A673 (cell line): ENCODE measurements at regions not wholly inside any gene's neighbourhood (a gene's known extent, or its start where the extent isn't known, plus 50 kb on each side); places are given as distances from the start of the nearest gene placed in this dataset.

Source experiments
- BruUV-seq: library from RNA; stranded (reverse); fragments of 400-500 nt; replicated peaks from 2 replicates; lab custom pipeline; 2021; lab: Mats Ljungman, UMichigan
- CTCF ChIA-PET: fragments of 300-600 bp; sonication (Branson Sonifier 250); formaldehyde crosslinking; loops from one replicate; lab custom pipeline; 2022; ENCODE audit warnings: antibody characterized with exemption; lab: Charles Lee
- POLR2A ChIA-PET: fragments of 300-600 bp; sonication (Branson Sonifier 250); formaldehyde crosslinking; loops from one replicate; lab custom pipeline; 2022; ENCODE audit warnings: antibody characterized with exemption; ENCODE audit not compliant: low non-redundant PET; lab: Charles Lee
- DNase-seq: peaks from one replicate; pipeline ENCODE4 v3.0.0-alpha.2; 2015; ENCODE audit warnings: low spot score
- H3K27ac ChIP-seq: fragments of 200-600 bp; sonication (generic); 2 replicates; pipeline ENCODE4 v1.5.1; 2016; ENCODE audit warnings: mixed run types, low read depth, mild to moderate bottlenecking, mixed read lengths, antibody characterized with exemption, low read length; ENCODE audit not compliant: poor library complexity, severe bottlenecking
- H3K27me3 ChIP-seq: fragments of 200-600 bp; sonication (generic); replicated peaks from 2 replicates; pipeline ENCODE4 v1.6.1; 2017; ENCODE audit warnings: mixed run types, low read depth, mild to moderate bottlenecking, mixed read lengths, antibody characterized with exemption, low read length; ENCODE audit not compliant: insufficient read depth, poor library complexity
- H3K36me3 ChIP-seq: fragments of 200-600 bp; sonication (generic); 2 replicates; pipeline ENCODE4 v1.6.1; 2016; ENCODE audit warnings: mixed run types, mild to moderate bottlenecking, mixed read lengths, antibody characterized with exemption, low read length; ENCODE audit not compliant: insufficient read depth, poor library complexity, severe bottlenecking
- H3K4me1 ChIP-seq: fragments of 200-600 bp; sonication (generic); 2 replicates; pipeline ENCODE4 v1.6.1; 2017; ENCODE audit warnings: mixed run types, mild to moderate bottlenecking, mixed read lengths, antibody characterized with exemption, low read length; ENCODE audit not compliant: insufficient read depth, poor library complexity, severe bottlenecking
- H3K4me3 ChIP-seq: fragments of 200-600 bp; sonication (generic); 2 replicates; pipeline ENCODE4 v1.5.1; 2016; ENCODE audit warnings: low read depth, mixed run types, mild to moderate bottlenecking, mixed read lengths, low read length; ENCODE audit not compliant: poor library complexity, severe bottlenecking
- H3K9me3 ChIP-seq: fragments of 200-600 bp; sonication (generic); 2 replicates; pipeline ENCODE4 v1.6.1; 2016; ENCODE audit warnings: mixed run types, low read depth, mild to moderate bottlenecking, mixed read lengths, antibody characterized with exemption, low read length; ENCODE audit not compliant: poor library complexity, severe bottlenecking
- CTCF ChIP-seq: fragments of 300-800, 200-600 bp; sonication (generic); conservative IDR thresholded peaks from 2 replicates; pipeline ENCODE4 v1.5.1; 2017; ENCODE audit warnings: low read depth, mild to moderate bottlenecking, antibody characterized with exemption, low read length, moderate library complexity, mixed read lengths
- EZH2 ChIP-seq: fragments of 200-600 bp; sonication (generic); IDR thresholded peaks from 2 replicates; pipeline ENCODE4 v1.6.1; 2017; ENCODE audit warnings: borderline replicate concordance, low read depth, mild to moderate bottlenecking, mixed read lengths, antibody characterized with exemption, low read length; ENCODE audit not compliant: poor library complexity, severe bottlenecking
- intact Hi-C: fragments of 100-400 bp; cut with micrococcal nuclease; formaldehyde crosslinking; loops from one replicate; pipeline ENCODE4 v1.10.0; 2022; ENCODE audit not compliant: unreplicated experiment

- intact Hi-C loops = no loop called here
- ChIA-PET POLR2A (no interaction called here), CTCF (interaction anchor here (0.9 kb wide), 1 partner anchor 96 kb away, joined by 5 read pairs; no protein-coding TSS in a partner anchor)
- Histone ChIP-seq H3K4me3 (no peak overlapping the region), H3K36me3 (peaks cover 4% of the 10 kb centered on the region), H3K27ac (no peak overlapping the region), H3K4me1 (no peaks in the 10 kb centered on the region), H3K27me3 (no peaks in the 10 kb centered on the region), H3K9me3 (no peaks in the 10 kb centered on the region)
- BruUV-seq = no TSS peak
- DNase-seq = no peak
- TF ChIP-seq EZH2 = no peak
- no peak for TF ChIP-seq CTCF
Measured at GRCh38 chr2:120984452-120985173, 248.9 kb downstream of the GLI2 start.

- CTCF ChIA-PET = no interaction called here
- intact Hi-C loops = no loop called here
Measured at GRCh38 chr2:120985174-120985996, 249.7 kb downstream of the GLI2 start.

More at GRCh38 chr2:120985174-120985996, 249.7 kb downstream of the GLI2 start:
- no peaks in the 10 kb centered on the region for H3K4me1 ChIP-seq
- H3K4me3 ChIP-seq = no peak overlapping the region
- POLR2A ChIA-PET = no interaction called here
- BruUV-seq = no TSS peak
- no peaks in the 10 kb centered on the region for H3K9me3 ChIP-seq
- H3K36me3 ChIP-seq = peaks cover 4% of the 10 kb centered on the region
- H3K27me3 ChIP-seq = no peaks in the 10 kb centered on the region
- no peak for TF ChIP-seq CTCF
- TF ChIP-seq EZH2 = no peak
- no peak overlapping the region for H3K27ac ChIP-seq
- no peak for DNase-seq
